HEK293 (cell line): ENCODE measurements at regions not wholly inside any gene's neighbourhood (a gene's known extent, or its start where the extent isn't known, plus 50 kb on each side); places are given as distances from the start of the nearest gene placed in this dataset.
"Not testable (repeated sequence)": the region's sequence is repeated elsewhere in the genome, so short reads cannot be mapped to it uniquely, and the experiment has no call there.

Experiments used
- CTCF ChIA-PET: fragments of 350-600 bp; formaldehyde crosslinking; extraction: SDS; loops from one replicate; lab custom pipeline; 2021; ENCODE audit warnings: antibody characterized with exemption; lab: Yijun Ruan, JAX
- POLR2A ChIA-PET: fragments of 300-600 bp; formaldehyde crosslinking; extraction: SDS; loops from one replicate; lab custom pipeline; 2020; ENCODE audit warnings: antibody characterized with exemption, inconsistent platforms; lab: Yijun Ruan, JAX
- H3K27ac ChIP-seq: fragments of 200-500 bp; sonication (Bioruptor generic); 2 replicates; pipeline ENCODE4 v1.5.1; 2014; ENCODE audit warnings: low read depth, low read length, control low read depth, inconsistent platforms; ENCODE audit errors: extremely low read depth
- H3K36me3 ChIP-seq, 2 experiments: fragments of 200-500 bp in 1 of 2; sonication (Bioruptor generic) in 1 of 2; 1 replicate in 1 of 2; 2 replicates in 1 of 2; pipeline ENCODE4 v1.5.1; 2014 to 2017; ENCODE audit warnings: inconsistent platforms in 2 of 2, low read length in 2 of 2; ENCODE audit not compliant: control insufficient read depth in 2 of 2, insufficient read depth in 1 of 2
- H3K4me1 ChIP-seq: fragments of 200-500 bp; sonication (Bioruptor generic); 2 replicates; pipeline ENCODE4 v1.5.1; 2014; ENCODE audit warnings: mild to moderate bottlenecking, low read length, inconsistent platforms; ENCODE audit not compliant: control insufficient read depth, insufficient read depth
- H3K4me3 ChIP-seq: 2 replicates; pipeline ENCODE4 v1.5.1; 2011; ENCODE audit warnings: low read depth, mild to moderate bottlenecking, control low read depth, low read length, moderate library complexity
- H3K9me3 ChIP-seq: fragments of 200-500 bp; sonication (Bioruptor generic); 2 replicates; pipeline ENCODE4 v1.5.1; 2014; ENCODE audit warnings: low read depth, low read length, inconsistent platforms; ENCODE audit not compliant: control insufficient read depth, insufficient read depth
- HIC1 ChIP-seq: fragments of 450-650 bp; formaldehyde crosslinking; IDR thresholded peaks from 2 replicates; pipeline ENCODE4 v1.5.1; 2016; ENCODE audit warnings: missing biosample characterization, missing genetic modification characterization
- HOXA7 ChIP-seq: sonication (generic); formaldehyde crosslinking; IDR thresholded peaks from 2 replicates; pipeline ENCODE4 v1.8.1; 2022; ENCODE audit warnings: missing genetic modification reagents, borderline replicate concordance
- HOXC10 ChIP-seq: sonication (generic); formaldehyde crosslinking; IDR thresholded peaks from 2 replicates; pipeline ENCODE4 v1.8.1; 2023; ENCODE audit warnings: mild to moderate bottlenecking, missing genetic modification reagents
- HOXD13 ChIP-seq: sonication (generic); formaldehyde crosslinking; IDR thresholded peaks from 2 replicates; pipeline ENCODE4 v1.8.0; 2022; ENCODE audit warnings: missing genetic modification reagents, borderline replicate concordance
- INSM2 ChIP-seq: fragments of 450-650 bp; formaldehyde crosslinking; IDR thresholded peaks from 2 replicates; pipeline ENCODE4 v1.5.1; 2016; ENCODE audit warnings: missing biosample characterization, missing genetic modification characterization
- PRDM10 ChIP-seq: fragments of 450-650 bp; formaldehyde crosslinking; IDR thresholded peaks from 2 replicates; pipeline ENCODE4 v1.5.1; 2016; ENCODE audit warnings: missing biosample characterization, missing genetic modification characterization
- SP3 ChIP-seq: fragments of 450-650 bp; formaldehyde crosslinking; IDR thresholded peaks from 2 replicates; pipeline ENCODE4 v1.5.1; 2016; ENCODE audit warnings: missing biosample characterization, missing genetic modification characterization
- ZBTB17 ChIP-seq: fragments of 450-650 bp; formaldehyde crosslinking; IDR thresholded peaks from 2 replicates; pipeline ENCODE4 v1.5.1; 2016; ENCODE audit warnings: missing biosample characterization, missing genetic modification characterization
- ZFP37 ChIP-seq: fragments of 450-650 bp; formaldehyde crosslinking; IDR thresholded peaks from 2 replicates; pipeline ENCODE4 v1.5.1; 2016; ENCODE audit warnings: missing biosample characterization, missing genetic modification characterization
- ZNF132 ChIP-seq: fragments of 450-650 bp; formaldehyde crosslinking; IDR thresholded peaks from 2 replicates; pipeline ENCODE4 v1.5.1; 2017; ENCODE audit warnings: missing biosample characterization, missing genetic modification characterization, borderline replicate concordance
- ZNF155 ChIP-seq: fragments of 450-650 bp; formaldehyde crosslinking; IDR thresholded peaks from 2 replicates; pipeline ENCODE4 v1.5.1; 2016; ENCODE audit warnings: missing biosample characterization, missing genetic modification characterization
- ZNF174 ChIP-seq: fragments of 450-650 bp; formaldehyde crosslinking; IDR thresholded peaks from 2 replicates; pipeline ENCODE4 v1.5.0; 2017; ENCODE audit warnings: missing biosample characterization, mild to moderate bottlenecking, missing genetic modification characterization
- ZNF248 ChIP-seq: fragments of 450-650 bp; formaldehyde crosslinking; IDR thresholded peaks from 2 replicates; pipeline ENCODE4 v1.5.1; 2017; ENCODE audit warnings: missing biosample characterization, missing genetic modification characterization
- ZNF335 ChIP-seq: fragments of 450-650 bp; formaldehyde crosslinking; conservative IDR thresholded peaks from 2 replicates; pipeline ENCODE4 v1.5.1; 2016; ENCODE audit warnings: missing biosample characterization, missing genetic modification characterization
- ZNF433 ChIP-seq: fragments of 450-650 bp; formaldehyde crosslinking; IDR thresholded peaks from 2 replicates; pipeline ENCODE4 v1.5.1; 2016; ENCODE audit warnings: missing biosample characterization, missing genetic modification characterization, low read depth
- ZNF501 ChIP-seq: fragments of 450-650 bp; formaldehyde crosslinking; IDR thresholded peaks from 2 replicates; pipeline ENCODE4 v1.5.1; 2016; ENCODE audit warnings: missing biosample characterization, missing genetic modification characterization
- ZNF514 ChIP-seq: fragments of 450-650 bp; formaldehyde crosslinking; IDR thresholded peaks from 2 replicates; pipeline ENCODE4 v1.5.1; 2016; ENCODE audit warnings: missing biosample characterization, missing genetic modification characterization
- ZNF521 ChIP-seq: fragments of 450-650 bp; formaldehyde crosslinking; IDR thresholded peaks from 2 replicates; pipeline ENCODE4 v1.5.1; 2017; ENCODE audit warnings: missing biosample characterization, mild to moderate bottlenecking, missing genetic modification characterization
- ZNF585B ChIP-seq: fragments of 450-650 bp; formaldehyde crosslinking; IDR thresholded peaks from 2 replicates; pipeline ENCODE4 v1.5.1; 2016; ENCODE audit warnings: missing biosample characterization, missing genetic modification characterization
- ZSCAN16 ChIP-seq: fragments of 450-650 bp; formaldehyde crosslinking; IDR thresholded peaks from 2 replicates; pipeline ENCODE4 v1.5.1; 2016; ENCODE audit warnings: missing biosample characterization, missing genetic modification characterization

- no peaks in the 10 kb centered on the region for H3K9me3 ChIP-seq
- POLR2A ChIA-PET: no interaction called here
Measured at GRCh38 chr20:30815577-30816181, 441.8 kb upstream of the DEFB115 start.

GRCh38 chr20:30816182-30816645 lies 441.2 kb upstream of the DEFB115 start:
- Histone ChIP-seq H3K9me3 (no peaks in the 10 kb centered on the region), H3K4me3 (no peak overlapping the region), H3K36me3 (no peaks in the 10 kb centered on the region), H3K27ac (no peak overlapping the region), H3K4me1 (no peaks in the 10 kb centered on the region)
- TF ChIP-seq INSM2 (tag by site-specific recombination): no peak
- TF ChIP-seq ZNF248 (tag by site-specific recombination): no peak
- ChIA-PET POLR2A (no interaction called here), CTCF (no interaction called here)

More at GRCh38 chr20:30815577-30816181, 441.8 kb upstream of the DEFB115 start:
- TF ChIP-seq ZNF585B (tag by site-specific recombination) (no peak), ZNF174 (tag by site-specific recombination) (no peak), SP3 (tag by site-specific recombination) (no peak), HOXA7 (CRISPR knock-in tag) (no peak), ZFP37 (tag by site-specific recombination) (no peak), HOXC10 (CRISPR knock-in tag) (no peak), ZBTB17 (tag by site-specific recombination) (no peak), PRDM10 (no peak), ZNF521 (tag by site-specific recombination) (no peak), ZNF433 (tag by site-specific recombination) (no peak), ZNF248 (tag by site-specific recombination) (no peak), ZSCAN16 (no peak), ZNF514 (tag by site-specific recombination) (no peak), ZNF501 (no peak), HOXD13 (no peak), ZNF335 (no peak), ZNF132 (tag by site-specific recombination) (no peak), HIC1 (tag by site-specific recombination) (no peak), ZNF155 (tag by site-specific recombination) (no peak)
- Histone ChIP-seq H3K4me3 (no peak overlapping the region), H3K27ac (no peak overlapping the region), H3K36me3 (no peaks in the 10 kb centered on the region), H3K4me1 (no peaks in the 10 kb centered on the region)
- CTCF ChIA-PET: no interaction called here

GRCh38 chr20:30821615-30822014 lies 435.8 kb upstream of the DEFB115 start:
- CTCF ChIA-PET, H3K27ac ChIP-seq, H3K4me3 ChIP-seq, POLR2A ChIA-PET, H3K36me3 ChIP-seq, H3K4me1 ChIP-seq, H3K9me3 ChIP-seq: not testable (repeated sequence)

GRCh38 chr20:30824666-30825065 lies 432.8 kb upstream of the DEFB115 start:
- H3K4me1 ChIP-seq, H3K4me3 ChIP-seq, POLR2A ChIA-PET, H3K27ac ChIP-seq, H3K36me3 ChIP-seq, H3K9me3 ChIP-seq, CTCF ChIA-PET: not testable (repeated sequence)

GRCh38 chr20:30845923-30846322 lies 411.5 kb upstream of the DEFB115 start:
- H3K27ac ChIP-seq, POLR2A ChIA-PET, H3K4me3 ChIP-seq, H3K36me3 ChIP-seq, H3K9me3 ChIP-seq, H3K4me1 ChIP-seq: not testable (repeated sequence)
- CTCF ChIA-PET: interaction anchor here (0.7 kb wide), 1 partner anchor 1718 kb away, joined by 3 read pairs; no protein-coding TSS in a partner anchor
